H9 (cell line): ENCODE measurements at regions not wholly inside any gene's neighbourhood (a gene's known extent, or its start where the extent isn't known, plus 50 kb on each side); places are given as distances from the start of the nearest gene placed in this dataset.

ENCODE experiments used
- DNase-seq: peaks from one replicate; pipeline ENCODE4 v3.0.0-alpha.2; 2017
- H2AFZ ChIP-seq: one replicate; pipeline ENCODE4 v1.6.1; 2013; ENCODE audit warnings: mild to moderate bottlenecking, low read length, control low read depth, moderate library complexity
- H2AK5ac ChIP-seq: 2 replicates; pipeline ENCODE4 v1.6.1; 2013; ENCODE audit warnings: low read length, control low read depth, mixed read lengths; ENCODE audit not compliant: insufficient read length
- H2BK120ac ChIP-seq: one replicate; pipeline ENCODE4 v1.6.1; 2013; ENCODE audit warnings: low read depth, mild to moderate bottlenecking, low read length, control low read depth, inconsistent platforms; ENCODE audit not compliant: poor library complexity, severe bottlenecking
- H2BK12ac ChIP-seq: 2 replicates; pipeline ENCODE4 v1.6.1; 2013; ENCODE audit warnings: low read length, control low read depth, mixed read lengths, low read depth; ENCODE audit not compliant: insufficient read length
- H2BK15ac ChIP-seq: 2 replicates; pipeline ENCODE4 v1.6.1; 2013; ENCODE audit warnings: low read depth, low read length, control low read depth
- H2BK20ac ChIP-seq: one replicate; pipeline ENCODE4 v1.6.1; 2013; ENCODE audit warnings: low read depth, mild to moderate bottlenecking, low read length, control low read depth, inconsistent platforms; ENCODE audit not compliant: poor library complexity, severe bottlenecking
- H2BK5ac ChIP-seq: 2 replicates; pipeline ENCODE4 v1.6.1; 2013; ENCODE audit warnings: low read length, control low read depth, mixed read lengths; ENCODE audit not compliant: insufficient read length
- H3K14ac ChIP-seq: 2 replicates; pipeline ENCODE4 v1.6.1; 2013; ENCODE audit warnings: low read length, control low read depth; ENCODE audit not compliant: insufficient read depth
- H3K18ac ChIP-seq: 2 replicates; pipeline ENCODE4 v1.6.1; 2013; ENCODE audit warnings: low read depth, mild to moderate bottlenecking, mixed read lengths, low read length, control low read depth; ENCODE audit not compliant: insufficient read length
- H3K23ac ChIP-seq: 2 replicates; pipeline ENCODE4 v1.6.1; 2013; ENCODE audit warnings: low read length, control low read depth, mixed read lengths, low read depth; ENCODE audit not compliant: insufficient read length
- H3K23me2 ChIP-seq: 2 replicates; pipeline ENCODE4 v1.6.1; 2013; ENCODE audit warnings: low read depth, mild to moderate bottlenecking, mixed read lengths, low read length, control low read depth; ENCODE audit not compliant: insufficient read length, poor library complexity, severe bottlenecking
- H3K27ac ChIP-seq: 2 replicates; pipeline ENCODE4 v1.5.1; 2013; ENCODE audit warnings: low read length, control low read depth, mixed read lengths, low read depth; ENCODE audit not compliant: insufficient read length
- H3K27me3 ChIP-seq: 2 replicates; pipeline ENCODE4 v1.6.1; 2013; ENCODE audit warnings: low read length, control low read depth, inconsistent platforms; ENCODE audit not compliant: insufficient read depth
- H3K4ac ChIP-seq: 2 replicates; pipeline ENCODE4 v1.6.1; 2013; ENCODE audit warnings: low read depth, mild to moderate bottlenecking, control low read depth, inconsistent platforms, low read length, moderate library complexity
- H3K4me1 ChIP-seq: 2 replicates; pipeline ENCODE4 v1.6.1; 2013; ENCODE audit warnings: low read length, control low read depth, inconsistent platforms; ENCODE audit not compliant: insufficient read depth
- H3K4me2 ChIP-seq: 2 replicates; pipeline ENCODE4 v1.6.1; 2013; ENCODE audit warnings: low read length, control low read depth, mixed read lengths; ENCODE audit not compliant: insufficient read length, insufficient read depth
- H3K56ac ChIP-seq: 2 replicates; pipeline ENCODE4 v1.6.1; 2013; ENCODE audit warnings: low read depth, mild to moderate bottlenecking, mixed read lengths, low read length, control low read depth; ENCODE audit not compliant: insufficient read length
- H3K79me1 ChIP-seq: 2 replicates; pipeline ENCODE4 v1.6.1; 2013; ENCODE audit warnings: low read depth, mild to moderate bottlenecking, moderate library complexity, low read length, control low read depth, inconsistent platforms; ENCODE audit not compliant: insufficient read depth, poor library complexity, severe bottlenecking
- H3K79me2 ChIP-seq: 2 replicates; pipeline ENCODE4 v1.6.1; 2013; ENCODE audit warnings: low read length, control low read depth, inconsistent platforms; ENCODE audit not compliant: insufficient read depth
- H3K9ac ChIP-seq: 2 replicates; pipeline ENCODE4 v1.6.1; 2013; ENCODE audit warnings: low read length, control low read depth, mixed read lengths; ENCODE audit not compliant: insufficient read length; ENCODE audit errors: extremely low read depth
- H3K9me3 ChIP-seq: one replicate; pipeline ENCODE4 v1.6.1; 2013; ENCODE audit warnings: low read depth, low read length, inconsistent platforms; ENCODE audit not compliant: control insufficient read depth
- H3T11ph ChIP-seq: one replicate; pipeline ENCODE4 v1.6.1; 2013; ENCODE audit warnings: mild to moderate bottlenecking, low read length, control low read depth, inconsistent platforms
- H4K20me1 ChIP-seq: one replicate; pipeline ENCODE4 v1.6.1; 2013; ENCODE audit not compliant: control insufficient read depth, insufficient read length, insufficient read depth
- H4K5ac ChIP-seq: 2 replicates; pipeline ENCODE4 v1.6.1; 2013; ENCODE audit warnings: low read depth, mild to moderate bottlenecking, mixed read lengths, low read length, control low read depth; ENCODE audit not compliant: insufficient read length
- H4K8ac ChIP-seq: replicated peaks from 2 replicates; pipeline ENCODE4 v1.6.1; 2013; ENCODE audit warnings: low read length, control low read depth, mixed read lengths, low read depth; ENCODE audit not compliant: insufficient read length
- H4K91ac ChIP-seq: 2 replicates; pipeline ENCODE4 v1.6.1; 2013; ENCODE audit warnings: low read depth, mild to moderate bottlenecking, moderate library complexity, mixed read lengths, low read length, control low read depth; ENCODE audit not compliant: insufficient read length
- H3K27ac Mint-ChIP-seq, 3 experiments: 2 replicates in 2 of 3; 3 replicates in 1 of 3; pipeline ENCODE4 v1.8.0; 2020 to 2021; ENCODE audit warnings: mixed read lengths in 3 of 3, mild to moderate bottlenecking in 1 of 3, moderate library complexity in 1 of 3
- H3K27me3 Mint-ChIP-seq: 2 replicates; pipeline ENCODE4 v1.8.0; 2021; ENCODE audit warnings: low read depth, mild to moderate bottlenecking, moderate library complexity, mixed read lengths
- H3K36me3 Mint-ChIP-seq, 3 experiments: 2 replicates in 2 of 3; 3 replicates in 1 of 3; pipeline ENCODE4 v1.8.0; 2020 to 2021; ENCODE audit warnings: low read depth in 3 of 3, mixed read lengths in 3 of 3; ENCODE audit not compliant: insufficient read depth in 1 of 3
- H3K4me1 Mint-ChIP-seq, 2 experiments: 2 replicates each; pipeline ENCODE4 v1.8.0; 2020; ENCODE audit warnings: mixed read lengths in 2 of 2
- H3K4me3 Mint-ChIP-seq, 2 experiments: 2 replicates in 1 of 2; 3 replicates in 1 of 2; pipeline ENCODE4 v1.8.0; 2020 to 2021; ENCODE audit warnings: mild to moderate bottlenecking in 2 of 2, mixed read lengths in 2 of 2, moderate library complexity in 1 of 2
- H3K9me3 Mint-ChIP-seq, 2 experiments: 2 replicates in 1 of 2; 3 replicates in 1 of 2; pipeline ENCODE4 v1.8.0; 2020; ENCODE audit warnings: mild to moderate bottlenecking in 2 of 2, mixed read lengths in 2 of 2, moderate library complexity in 1 of 2
- CTCF ChIP-seq: fragments of 200-600 bp; sonication (generic); conservative IDR thresholded peaks from 3 replicates; pipeline ENCODE4 v1.8.0; 2021; ENCODE audit warnings: antibody characterized with exemption, mild to moderate bottlenecking
- WGBS: extraction: QIAGEN DNeasy Blood & Tissue Kit; methylation state at CpG from one replicate; pipeline ENCODE4 v1.1.7; 2013; ENCODE audit warnings: missing lambda C conversion rate, low lambda C conversion rate, mixed read lengths; ENCODE audit not compliant: insufficient read length; ENCODE audit errors: extremely low coverage; 5-methylcytosine and 5-hydroxymethylcytosine counted together

GRCh38 chr9:89853931-89854330 lies 249.1 kb downstream of the GADD45G start:
- no peak for TF ChIP-seq CTCF
- no peak overlapping the region for H3K4me3 Mint-ChIP-seq
- H3K23me2 ChIP-seq = no peaks in the 10 kb centered on the region

More at GRCh38 chr9:89853931-89854330, 249.1 kb downstream of the GADD45G start:
- Histone ChIP-seq H3K27ac (no peak overlapping the region), H2BK120ac (no peak overlapping the region), H3K23ac (no peak overlapping the region), H2AFZ (no peak overlapping the region), H3K18ac (no peak overlapping the region), H3T11ph (no peak overlapping the region), H3K4me2 (no peak overlapping the region), H3K14ac (no peak overlapping the region), H2AK5ac (no peak overlapping the region), H2BK5ac (no peak overlapping the region), H3K9me3 (no peaks in the 10 kb centered on the region), H3K4ac (no peak overlapping the region), H2BK15ac (no peak overlapping the region), H3K27me3 (no peaks in the 10 kb centered on the region), H3K79me2 (no peaks in the 10 kb centered on the region), H3K56ac (no peak overlapping the region), H3K9ac (no peak overlapping the region), H4K5ac (no peak overlapping the region), H4K20me1 (no peaks in the 10 kb centered on the region), H3K79me1 (no peaks in the 10 kb centered on the region), H4K8ac (no peak overlapping the region), H2BK12ac (no peak overlapping the region), H2BK20ac (no peak overlapping the region), H3K4me1 (no peaks in the 10 kb centered on the region; the same call in 1 of the 2 replicates), H4K91ac (no peak overlapping the region)
- Mint-ChIP-seq H3K27ac (no peak overlapping the region), H3K4me1 (peaks cover 12 to 20% of the 10 kb centered on the region in 2 experiments), H3K9me3 (peaks cover 3 to 8% of the 10 kb centered on the region in 2 experiments), H3K27me3 (0 out of 2 replicates have a peak, but pooled peaks cover 2% of the 10 kb centered on the region), H3K36me3 (peaks cover 0 to 4% (median 2%) of the 10 kb centered on the region in 3 experiments; a peak in 1 of 7 replicates)
- peak; percentile 20 for DNase-seq
- no CpG with 5 or more reads among the region's 3 CpGs for WGBS
